ENCODE measurements at regions not wholly inside any gene's neighbourhood (a gene's known extent, or its start where the extent isn't known, plus 50 kb on each side); places are given as distances from the start of the nearest gene placed in this dataset.
A peak's percentile ranks its signal among the peaks of the same experiment; 100 is the strongest.
"Not testable (repeated sequence)": the region's sequence is repeated elsewhere in the genome, so short reads cannot be mapped to it uniquely, and the experiment has no call there.

DNA sequence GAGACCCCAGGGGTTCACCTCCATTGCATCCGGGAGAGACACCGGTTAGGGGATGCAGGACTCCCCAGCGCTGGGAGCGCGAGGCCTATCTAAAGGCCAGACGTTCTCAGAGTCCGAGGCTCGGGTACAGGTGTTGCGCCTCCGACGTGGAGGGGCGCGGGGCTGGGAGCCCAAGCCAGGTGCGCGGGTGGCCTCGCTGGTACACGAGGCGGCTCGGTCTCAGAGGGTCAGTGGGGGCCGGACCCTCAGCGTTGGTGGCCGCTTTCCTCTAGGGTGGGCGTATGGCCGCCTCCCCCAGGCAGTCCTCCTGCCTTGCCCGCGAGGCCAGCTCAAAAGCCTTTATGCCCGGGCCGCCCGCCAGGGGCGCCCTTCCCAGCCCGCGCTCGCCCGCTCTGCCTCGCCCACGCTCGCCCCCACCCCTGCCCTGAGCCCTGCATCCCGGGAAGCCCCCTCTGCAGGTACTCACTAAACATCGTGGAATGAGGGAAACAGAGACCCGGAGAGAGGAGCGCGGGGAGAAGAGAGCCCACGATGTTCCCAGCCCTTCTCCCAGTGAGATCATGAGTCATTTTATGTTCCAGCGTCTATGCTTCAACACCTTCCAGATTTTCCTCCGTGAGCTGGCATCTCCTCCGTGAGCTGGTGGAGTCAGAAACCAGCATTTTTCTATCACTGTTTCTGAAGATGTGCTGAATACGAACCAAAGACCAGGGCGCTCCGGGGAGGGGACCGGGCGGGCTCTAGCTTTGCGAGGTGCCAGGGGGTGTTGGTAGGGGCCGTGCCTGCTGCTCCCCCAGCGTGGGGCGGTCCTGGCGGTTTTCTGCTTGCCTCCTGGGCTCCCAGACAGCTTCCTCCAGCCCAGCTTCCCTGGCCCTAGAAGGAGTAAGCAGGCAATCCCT lies 73.8 kb downstream of the DIO3 start:
- DNase-seq (ENCODE audit: low read depth in 2 of 2): no peak

DNA sequence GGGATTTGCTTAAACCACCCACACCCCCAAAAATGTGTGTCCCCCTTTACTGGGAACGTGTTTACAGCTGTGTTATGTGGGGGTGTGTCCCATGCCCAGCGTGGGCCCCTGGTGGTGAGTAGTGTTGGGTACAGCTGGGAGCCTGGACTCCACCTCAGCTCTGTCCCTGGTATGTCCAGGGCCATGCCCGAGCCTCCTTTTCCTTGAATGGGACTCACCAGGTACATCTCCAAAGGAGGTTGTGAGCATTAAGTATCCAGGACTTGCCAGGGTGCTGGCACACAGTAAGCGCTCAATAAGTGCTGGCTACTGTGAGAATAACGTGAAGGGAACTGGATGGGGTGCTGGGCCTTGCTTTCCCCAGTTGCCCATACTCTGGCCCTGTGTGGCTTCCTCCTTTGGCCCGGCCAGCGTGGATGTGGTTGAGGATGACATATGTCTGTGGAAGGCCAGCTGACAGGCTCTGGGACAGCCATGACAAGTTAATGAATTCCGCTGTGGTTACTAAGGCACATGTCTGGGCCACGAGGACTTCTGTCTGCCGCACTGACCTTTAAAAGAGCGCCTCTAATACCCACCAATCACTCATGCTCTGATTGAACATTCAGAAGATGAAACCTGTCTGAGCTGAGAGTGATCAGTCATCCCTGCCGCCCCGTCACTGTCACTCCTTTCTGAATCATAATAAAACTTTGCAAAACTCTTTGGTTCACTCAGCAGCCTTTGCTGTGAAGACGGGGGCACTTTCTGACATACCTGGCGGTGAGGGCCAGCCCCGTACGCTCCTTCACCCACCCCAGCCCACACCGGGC lies 74.7 kb downstream of the DIO3 start:
- DNase-seq (ENCODE audit: low read depth in 2 of 2): no peak

DNA sequence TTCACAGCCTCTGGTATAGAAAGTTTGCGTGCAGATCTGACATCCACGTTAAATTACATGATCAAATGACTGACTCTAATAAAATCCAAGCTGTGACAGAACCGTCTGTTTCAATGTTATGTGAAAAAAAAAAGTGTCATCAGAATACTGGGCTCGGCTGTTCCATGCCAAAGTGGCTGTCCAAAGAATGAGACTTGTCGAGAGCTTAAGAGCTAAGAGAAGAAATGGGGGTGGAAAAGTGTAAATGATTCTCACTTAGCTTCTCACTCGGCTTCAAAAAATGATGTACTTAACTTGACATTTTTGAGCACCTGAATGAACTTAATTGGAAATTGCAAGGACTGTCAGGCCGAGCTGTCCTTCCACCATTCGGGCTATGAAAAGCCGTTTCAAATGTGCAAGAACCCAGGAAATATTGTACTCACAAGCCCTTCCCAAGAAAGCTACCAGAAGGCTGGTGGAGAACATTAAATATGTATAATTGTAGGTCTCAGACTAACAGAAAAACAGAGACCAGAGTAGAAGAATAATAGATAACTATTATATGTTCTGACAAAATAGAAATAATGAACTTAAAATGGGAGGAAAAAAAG lies 78.0 kb downstream of the DIO3 start:
- no peak for DNase-seq (ENCODE audit: low read depth in 2 of 2)

DNA sequence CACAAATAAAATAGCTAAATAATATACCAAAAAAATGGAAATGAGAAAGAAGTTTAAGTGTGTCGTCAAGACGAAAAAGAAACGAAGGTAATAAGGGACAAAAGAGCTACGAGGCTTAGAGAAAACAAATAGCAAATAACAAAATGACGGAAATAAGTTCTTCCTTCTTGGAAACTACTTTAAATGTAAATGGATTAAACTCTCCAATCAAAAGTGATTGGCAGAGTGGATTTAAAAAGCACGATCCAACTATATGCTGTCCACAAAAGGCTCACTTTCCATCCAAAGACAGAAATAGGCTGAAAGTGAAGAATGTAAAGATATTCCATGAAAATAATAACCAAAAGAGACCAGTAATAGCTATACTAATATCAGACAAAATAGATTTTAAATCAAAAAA lies 82.4 kb downstream of the DIO3 start:
- no peak for DNase-seq (ENCODE audit: low read depth in 2 of 2)

DNA sequence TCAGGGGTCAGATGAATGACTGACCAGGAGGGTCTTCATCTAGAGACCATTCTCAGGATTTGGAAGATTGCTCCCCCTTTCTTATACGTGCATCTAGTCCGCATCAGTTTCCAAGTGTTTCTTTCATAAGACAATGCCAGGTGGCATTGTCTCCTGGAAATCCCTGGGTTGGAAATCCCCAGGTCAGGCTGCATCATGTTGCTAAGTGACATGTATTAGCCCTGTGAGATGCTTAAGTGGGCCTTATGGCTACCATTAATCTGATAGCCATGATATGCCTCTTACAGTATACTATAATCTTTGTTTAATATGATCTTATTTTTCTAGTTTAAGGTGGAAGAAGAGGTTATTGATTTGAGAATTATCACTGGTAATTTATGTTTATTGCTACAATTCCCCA lies 92.8 kb downstream of the DIO3 start:
- DNase-seq (ENCODE audit: low read depth in 2 of 2): no peak

DNA sequence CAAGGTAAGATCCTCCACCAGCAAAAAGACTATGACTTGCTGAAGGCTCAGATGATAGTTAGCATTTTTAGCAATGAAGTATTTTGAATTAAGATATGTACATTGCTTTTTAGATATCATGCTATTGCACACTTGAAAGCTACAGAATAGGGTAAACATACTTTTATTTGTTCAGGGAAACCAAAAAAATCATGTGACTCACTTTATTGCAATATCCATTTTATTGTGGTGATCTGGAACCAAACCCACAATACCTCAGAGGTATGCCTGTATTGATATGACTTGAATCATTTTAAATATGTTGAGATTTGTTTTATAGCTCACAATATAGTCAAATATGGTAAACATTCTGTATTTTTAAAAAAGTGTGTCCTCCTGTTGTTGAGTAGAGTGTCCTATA lies 96.1 kb downstream of the DIO3 start:
- DNase-seq (ENCODE audit: low read depth in 2 of 2): no peak

DNA sequence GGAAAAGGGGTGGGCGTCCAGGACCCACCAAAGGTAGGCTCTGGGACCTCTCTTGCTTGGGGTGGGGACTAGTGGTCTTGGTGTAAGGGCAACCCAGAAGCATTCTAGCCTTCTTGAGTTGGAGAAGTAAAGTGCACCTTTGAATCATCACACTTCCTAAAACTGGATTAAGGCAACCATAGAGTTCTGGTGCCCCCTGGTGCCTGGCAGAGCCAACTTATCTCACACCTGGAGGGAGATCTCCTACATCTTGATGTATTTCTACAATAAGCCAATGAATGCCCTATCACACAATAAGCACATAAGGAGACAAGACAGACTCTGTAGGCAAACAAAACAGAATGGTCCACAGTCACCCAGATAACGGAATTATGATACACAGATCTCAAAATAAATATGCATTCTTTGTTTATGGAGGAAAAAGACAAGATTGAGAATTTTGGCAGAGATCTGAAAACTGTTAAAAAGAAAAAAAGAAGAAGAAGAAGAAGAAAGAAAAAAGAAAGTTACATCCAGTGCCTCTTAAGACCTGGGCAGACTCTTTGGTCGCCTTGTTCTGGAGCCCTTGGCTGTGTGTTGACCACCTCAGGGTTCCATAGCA lies 95.9 kb upstream of the PPP2R5C start:
- DNase-seq (ENCODE audit: low read depth in 2 of 2): no peak

DNA sequence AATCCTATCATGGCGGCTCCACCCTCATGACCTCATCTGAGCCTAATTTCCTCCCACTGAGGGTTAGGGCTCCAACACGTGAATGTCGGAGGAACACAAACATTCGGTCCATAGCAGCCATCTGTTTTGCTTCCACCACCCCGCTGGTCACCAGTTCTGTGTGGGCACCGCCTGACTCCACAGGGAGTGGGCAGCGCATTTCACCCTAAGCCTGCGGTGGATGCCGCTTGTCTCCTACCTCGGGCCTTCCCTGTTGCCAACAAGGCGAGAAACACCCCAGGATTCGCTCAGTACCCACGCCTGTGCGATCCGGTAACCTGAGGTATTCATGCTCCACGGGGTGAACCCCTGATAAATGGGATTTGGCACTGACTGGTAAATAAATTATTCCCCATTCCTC lies 95.2 kb upstream of the PPP2R5C start:
- DNase-seq (ENCODE audit: low read depth in 2 of 2): no peak

DNA sequence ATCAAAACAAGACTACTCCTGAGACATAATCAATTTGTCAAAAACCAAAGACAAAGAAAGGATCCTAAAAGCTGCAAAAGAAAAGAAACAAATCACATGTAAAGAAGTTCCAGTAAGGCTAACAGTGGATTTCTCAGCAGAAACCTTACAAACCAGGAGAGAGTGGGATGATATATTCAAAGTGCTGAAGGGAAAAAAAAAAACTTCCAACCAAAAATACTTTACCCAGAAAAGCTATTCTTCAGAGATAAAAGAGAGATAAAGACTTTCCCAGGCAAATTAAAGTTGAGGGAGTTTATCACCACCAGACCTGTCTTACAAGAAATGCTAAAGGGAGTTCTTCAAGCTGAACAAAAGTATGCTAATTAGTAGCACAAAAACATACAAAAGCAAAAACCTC lies 91.9 kb upstream of the PPP2R5C start:
- DNase-seq (ENCODE audit: low read depth in 2 of 2): no peak

DNA sequence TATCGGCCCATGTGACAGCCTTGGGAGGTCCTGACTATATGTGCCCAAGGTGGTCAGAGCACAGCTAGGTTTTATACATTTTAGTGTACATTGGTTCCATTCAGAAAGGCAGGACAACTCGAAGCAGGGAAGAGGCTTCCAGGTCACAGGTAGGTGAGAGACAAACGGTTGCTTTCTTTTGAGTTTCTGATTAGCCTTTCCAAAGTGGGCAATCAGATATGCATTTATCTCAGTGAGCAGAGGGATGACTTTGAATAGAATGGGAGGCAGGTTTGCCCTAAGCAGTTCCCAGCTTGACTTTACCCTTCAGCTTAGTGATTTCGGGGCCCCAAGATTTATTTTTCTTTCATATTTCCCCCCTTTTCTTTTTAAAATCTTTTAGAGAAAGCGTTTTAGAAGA lies 87.6 kb upstream of the PPP2R5C start:
- DNase-seq (ENCODE audit: low read depth in 2 of 2): no peak

DNA sequence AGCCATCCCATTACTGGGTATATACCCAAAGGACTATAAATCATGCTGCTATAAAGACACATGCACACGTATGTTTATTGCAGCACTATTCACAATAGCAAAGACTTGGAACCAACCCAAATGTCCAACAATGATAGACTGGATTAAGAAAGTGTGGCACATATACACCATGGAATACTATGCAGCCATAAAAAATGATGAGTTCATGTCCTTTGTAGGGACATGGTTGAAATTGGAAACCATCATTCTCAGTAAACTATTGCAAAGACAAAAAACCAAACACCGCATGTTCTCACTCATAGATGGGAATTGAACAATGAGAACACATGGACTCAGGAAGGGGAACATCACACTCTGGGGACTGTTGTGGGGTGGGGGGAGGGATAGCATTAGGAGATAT lies 85.7 kb upstream of the PPP2R5C start:
- not testable (repeated sequence) for DNase-seq (ENCODE audit: low read depth in 2 of 2)

DNA sequence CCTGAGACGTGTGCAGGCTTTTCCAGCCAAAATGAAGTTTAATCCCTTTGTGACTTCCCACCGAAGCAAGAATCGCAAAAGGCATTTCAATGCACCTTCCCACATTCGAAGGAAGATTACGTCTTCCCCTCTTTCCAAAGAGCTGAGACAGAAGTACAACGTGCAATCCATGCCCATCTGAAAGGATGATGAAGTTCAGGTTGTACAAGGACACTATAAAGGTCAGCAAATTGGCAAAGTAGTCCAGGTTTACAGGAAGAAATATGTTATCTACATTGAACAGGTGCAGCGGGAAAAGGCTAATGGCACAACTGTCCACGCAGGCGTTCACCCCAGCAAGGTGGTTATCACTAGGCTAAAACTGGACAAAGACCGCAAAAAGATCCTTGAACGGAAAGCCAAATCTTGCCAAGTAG lies 83.6 kb upstream of the PPP2R5C start:
- DNase-seq (ENCODE audit: low read depth in 2 of 2): not testable (repeated sequence)

DNA sequence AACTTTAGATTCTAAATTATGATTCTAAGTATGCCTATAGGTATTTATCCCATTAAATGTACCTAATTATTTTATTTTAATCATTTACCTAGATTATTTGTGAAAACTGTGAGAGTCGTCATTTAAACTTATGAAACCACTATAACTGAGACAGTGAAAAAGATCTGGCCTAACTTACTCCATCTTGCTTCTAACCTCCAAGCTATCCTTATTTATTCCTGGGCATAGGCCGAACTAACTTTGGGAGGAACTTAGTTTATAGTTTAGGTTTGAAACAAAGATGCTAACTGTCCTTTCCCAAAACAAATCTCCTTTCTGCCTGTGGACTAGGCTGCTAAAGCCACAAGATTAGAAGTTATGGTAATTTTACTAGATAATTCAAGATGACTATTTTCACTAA lies 79.7 kb upstream of the PPP2R5C start:
- DNase-seq (ENCODE audit: low read depth in 2 of 2): no peak

DNA sequence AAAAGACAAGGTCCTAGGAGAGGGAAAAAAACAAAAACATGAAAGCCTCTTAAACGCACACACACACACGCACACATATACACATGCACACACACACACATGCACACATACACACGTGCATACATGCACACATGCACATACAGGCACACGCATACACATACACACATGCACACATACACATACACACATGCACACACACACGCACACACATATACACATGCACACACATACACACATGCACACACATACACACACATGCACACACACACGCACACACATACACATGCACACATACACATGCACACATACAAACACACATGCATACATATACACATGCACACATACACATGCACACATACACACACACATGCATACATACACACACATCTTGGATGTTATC lies 78.1 kb upstream of the PPP2R5C start:
- no peak for DNase-seq (ENCODE audit: low read depth in 2 of 2)

DNA sequence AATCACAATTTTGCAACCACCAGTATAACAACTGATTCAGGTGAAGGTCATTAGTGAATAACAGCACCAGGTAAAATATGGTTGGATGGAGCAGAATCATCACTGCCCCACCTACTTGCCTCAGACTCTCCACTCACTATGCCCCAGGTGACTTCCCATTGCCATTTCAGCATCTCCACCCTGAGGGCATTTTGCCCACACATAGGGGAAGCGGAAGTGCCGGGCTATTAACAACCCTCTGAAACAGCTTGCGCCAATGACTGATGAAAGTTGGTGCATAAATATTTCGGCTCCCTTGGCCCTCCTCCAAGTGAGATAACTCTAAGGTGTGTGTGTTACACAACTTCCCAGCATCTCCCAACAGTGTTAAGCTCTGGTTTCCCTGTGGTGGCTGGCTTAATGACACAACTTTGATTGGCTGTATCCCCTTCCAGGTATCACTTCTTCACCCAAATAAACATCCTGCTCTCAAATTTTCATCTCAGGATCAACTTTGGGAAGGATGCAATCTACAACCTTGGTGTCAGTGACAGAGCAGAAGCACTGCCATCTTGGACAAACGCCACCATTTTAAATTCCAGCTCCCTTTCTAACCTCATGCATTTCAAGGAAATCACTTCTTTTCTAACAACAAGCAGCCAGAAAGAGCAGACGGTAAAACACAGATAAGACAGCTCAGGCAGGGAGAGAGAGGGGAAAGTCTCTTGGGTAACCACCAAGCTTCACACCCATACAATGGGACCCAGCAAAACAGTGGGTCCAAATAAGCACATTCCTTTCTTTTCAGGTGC lies 73.6 kb upstream of the PPP2R5C start:
- DNase-seq (ENCODE audit: low read depth in 2 of 2): no peak

DNA sequence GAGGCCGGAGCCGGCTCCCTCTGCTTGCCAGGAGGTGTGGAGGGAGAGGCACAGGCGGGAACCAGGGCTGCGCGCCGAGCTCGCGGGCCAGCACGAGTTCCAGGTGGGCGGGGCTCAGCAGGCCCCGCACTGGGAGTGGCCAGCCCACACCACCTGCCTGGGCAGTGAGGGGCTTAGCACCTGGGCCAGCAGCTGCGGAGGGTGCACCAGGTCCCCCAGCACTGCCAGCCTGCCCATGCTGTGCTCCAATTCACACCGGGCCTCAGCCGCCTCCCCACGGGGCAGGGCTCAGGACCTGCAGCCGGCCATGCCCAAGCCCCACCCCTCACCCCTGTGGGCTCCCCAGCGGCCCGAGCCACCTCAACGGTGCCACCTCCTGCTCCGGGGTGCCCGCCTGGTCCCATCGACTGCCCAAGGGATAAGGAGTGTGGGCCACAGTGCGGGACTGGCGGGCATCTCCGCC lies 72.4 kb upstream of the PPP2R5C start:
- DNase-seq (ENCODE audit: low read depth in 2 of 2): no peak

DNA sequence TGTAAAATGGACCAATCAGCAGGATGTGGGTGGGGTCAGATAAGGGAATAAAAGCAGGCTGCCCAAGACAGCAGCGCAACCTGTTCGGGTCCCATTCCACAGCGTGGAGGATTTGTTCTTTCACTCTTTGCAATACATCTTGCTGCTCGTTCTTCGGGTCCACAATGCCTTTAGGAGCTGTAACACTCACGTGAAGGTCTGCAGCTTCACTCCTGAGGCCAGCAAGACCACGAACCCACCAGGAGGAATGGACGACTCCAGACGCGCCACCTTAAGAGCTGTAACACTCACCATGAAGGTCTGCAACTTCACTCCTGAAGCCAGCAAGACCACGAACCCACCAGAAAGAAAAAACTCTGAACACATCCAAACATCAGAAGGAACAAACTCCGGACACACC lies 71.5 kb upstream of the PPP2R5C start:
- not testable (repeated sequence) for DNase-seq (ENCODE audit: low read depth in 2 of 2)

DNA sequence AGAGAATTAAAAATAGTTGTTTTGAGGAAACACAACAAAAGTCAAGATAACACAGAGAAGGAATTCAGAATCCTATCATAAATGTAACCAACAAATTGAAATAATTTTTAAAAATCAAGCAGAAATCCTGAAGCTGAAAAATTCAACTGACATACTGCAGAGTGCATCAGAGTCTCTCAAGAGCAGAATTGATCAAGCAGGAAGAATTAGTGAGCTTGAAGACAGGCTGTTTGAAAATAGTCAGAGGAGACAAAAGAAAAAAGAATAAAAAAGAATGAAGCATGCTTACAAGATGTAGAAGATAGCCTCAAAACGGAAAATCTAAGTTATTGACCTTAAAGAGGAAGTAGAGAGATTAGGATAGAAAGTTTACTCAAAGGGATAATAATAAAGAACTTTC lies 65.8 kb upstream of the PPP2R5C start:
- no peak for DNase-seq (ENCODE audit: low read depth in 2 of 2)

DNA sequence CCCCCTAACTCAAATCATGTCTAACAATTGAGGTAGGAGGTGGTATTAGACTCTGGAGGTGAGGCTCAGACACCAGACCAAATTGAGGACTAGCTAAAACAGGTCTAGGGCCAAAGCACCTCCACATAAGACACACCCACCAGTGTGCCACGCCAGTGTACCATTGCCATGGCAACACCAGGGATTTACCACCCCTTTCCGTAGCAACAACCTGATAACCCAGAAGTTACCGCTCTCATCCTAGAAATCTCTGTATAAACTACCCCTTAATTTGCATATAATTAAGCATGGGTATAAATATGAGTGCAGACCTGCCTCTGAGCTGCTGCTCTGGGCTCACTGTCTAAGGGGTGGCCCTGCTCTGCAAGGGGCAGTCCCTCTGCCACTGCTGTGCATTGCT lies 57.4 kb upstream of the PPP2R5C start:
- DNase-seq (ENCODE audit: low read depth in 2 of 2): no peak

DNA sequence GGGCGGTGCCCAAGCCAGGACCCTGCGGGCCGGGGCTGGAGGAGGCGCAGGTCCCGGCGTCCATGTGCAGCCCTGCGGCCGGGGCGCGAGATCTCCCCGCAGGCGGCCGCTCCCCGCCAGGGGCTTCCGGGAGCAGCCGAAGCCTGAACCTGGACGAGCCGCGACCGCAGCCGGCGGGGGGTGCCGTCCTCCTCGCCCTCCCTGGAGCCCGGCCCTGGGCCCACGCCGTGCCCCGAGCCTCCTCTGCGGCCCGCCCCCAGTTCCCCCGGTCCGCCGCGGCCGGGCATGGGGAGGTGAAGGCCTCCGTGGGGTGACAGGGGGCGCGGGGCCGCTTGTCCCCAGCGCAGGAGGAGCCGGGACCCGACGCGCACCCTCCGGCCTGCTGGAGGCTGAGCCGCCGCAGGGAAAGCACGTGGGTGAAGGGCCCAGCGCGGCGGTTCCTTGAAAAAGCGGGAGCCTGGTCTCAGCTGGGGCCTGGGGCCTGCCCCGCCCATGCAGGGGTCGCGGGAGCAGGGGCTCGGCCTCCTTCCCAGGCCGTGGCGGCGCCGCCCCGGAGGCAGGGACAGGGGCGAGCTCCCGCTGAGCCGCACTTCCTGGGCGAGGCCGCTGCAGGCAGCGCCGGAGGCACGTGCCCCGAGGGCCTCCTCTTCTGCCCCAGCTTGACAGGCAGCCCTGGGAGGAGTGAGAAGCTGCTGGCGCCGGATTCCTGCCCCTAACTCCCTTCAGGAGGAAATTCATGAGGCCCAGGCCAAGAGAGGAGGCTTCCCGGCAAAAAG lies 55.6 kb upstream of the PPP2R5C start:
- DNase-seq (ENCODE audit: low read depth in 2 of 2): peak in 1 of 2 donors; percentile 38

All from activated CD8-positive, alpha-beta memory T cell treated with anti-CD3 and anti-CD28 coated beads for 4 hours (primary cell).